ENCODE measurements at regions not wholly inside any gene's neighbourhood (a gene's known extent, or its start where the extent isn't known, plus 50 kb on each side); places are given as distances from the start of the nearest gene placed in this dataset.

- TF ChIP-seq POLR2AphosphoS5 (IDR thresholded peaks at IDR 0.05) (no peak), POLR2A (IDR thresholded peaks at IDR 0.05) (no peak)
Measured at GRCh38 chr2:51213826-51214225, 181.9 kb upstream of the NRXN1 start.
